Transverse colon (tissue), 4 donors: ENCODE measurements at regions not wholly inside any gene's neighbourhood (a gene's known extent, or its start where the extent isn't known, plus 50 kb on each side); places are given as distances from the start of the nearest gene placed in this dataset.

Experiments used
- DNase-seq: peaks from one replicate; pipeline ENCODE4 v3.0.0-alpha.2; 2019
- H3K27ac ChIP-seq, 4 donors: fragments of 200-600 bp; sonication (generic); 2 replicates each; pipeline ENCODE4 v1.5.1; 2016 to 2018; ENCODE audit warnings: inconsistent platforms in 4 of 4
- H3K27me3 ChIP-seq: fragments of 200-600 bp; sonication (generic); 2 replicates; pipeline ENCODE4 v1.5.1; 2017; ENCODE audit warnings: inconsistent platforms
- H3K36me3 ChIP-seq, 4 donors: fragments of 200-600 bp; sonication (generic); 2 replicates each; pipeline ENCODE4 v1.5.1; 2017 to 2019; ENCODE audit warnings: inconsistent platforms in 4 of 4
- H3K4me1 ChIP-seq, 4 donors: fragments of 200-600 bp; sonication (generic); 2 replicates each; pipeline ENCODE4 v1.5.1; 2017 to 2020; ENCODE audit warnings: inconsistent platforms in 4 of 4
- H3K4me3 ChIP-seq, 4 donors: fragments of 200-600 bp; sonication (generic); 1 replicate in 1 of 4; 2 replicates in 3 of 4; pipeline versions ENCODE4 v1.5.1 to v1.6.1; 2017 to 2019; ENCODE audit warnings: inconsistent platforms in 4 of 4
- H3K9me3 ChIP-seq, 2 donors: fragments of 200-600 bp; sonication (generic); 2 replicates each; pipeline ENCODE4 v1.5.1; 2017 to 2019; ENCODE audit warnings: inconsistent platforms in 2 of 2
- CTCF ChIP-seq, 5 experiments: fragments of 200-600 bp in 3 of 5; fragments of 450-650 bp in 2 of 5; sonication (generic) in 3 of 5; IDR thresholded peaks; 1 replicate in 2 of 5; 2 replicates in 3 of 5; pipeline ENCODE4 v1.5.1; 2016 to 2017; ENCODE audit warnings: antibody characterized with exemption in 5 of 5, inconsistent platforms in 3 of 5, mild to moderate bottlenecking in 2 of 5, moderate library complexity in 1 of 5
- EP300 ChIP-seq: sonication (generic); formaldehyde crosslinking; IDR thresholded peaks from one replicate; pipeline ENCODE4 v1.6.1; 2017; ENCODE audit warnings: antibody characterized with exemption, low read depth
- POLR2A ChIP-seq: fragments of 450-650 bp; IDR thresholded peaks from one replicate; pipeline ENCODE4 v1.6.1; 2016; ENCODE audit warnings: antibody characterized with exemption, mild to moderate bottlenecking, moderate library complexity
- POLR2AphosphoS5 ChIP-seq, 3 donors: sonication (generic); formaldehyde crosslinking; IDR thresholded peaks; one replicate each; pipeline ENCODE4 v1.6.1; 2016; ENCODE audit warnings: antibody characterized with exemption in 3 of 3
- WGBS, 2 donors: methylation state at CpG; one replicate each; pipeline ENCODE4 v1.1.5; 2018; ENCODE audit warnings: low coverage in 1 of 2; 5-methylcytosine and 5-hydroxymethylcytosine counted together
- in situ Hi-C, 4 donors: fragments of 200-750 bp; cut with MboI; loops; one replicate each; pipeline versions ENCODE4 v1.15.0 to v1.15.1; 2017; ENCODE audit warnings: low sequenced_read_pairs in 3 of 4, low pct_ligation_motif_present in 1 of 4, low pct_unique_long_range_greater_than_20kb in 1 of 4
- intact Hi-C: fragments of 100-400 bp; cut with DNase I; formaldehyde crosslinking; loops from one replicate; pipeline ENCODE4 v1.15.1; 2023; ENCODE audit warnings: low total_unique reads

GRCh38 chr5:84536797-84537196 lies 152.1 kb upstream of the EDIL3 start:
- Histone ChIP-seq H3K36me3 (no peaks in the 10 kb centered on the region), H3K9me3 (no peaks in the 10 kb centered on the region), H3K4me1 (no peaks in the 10 kb centered on the region), H3K27ac (no peak overlapping the region), H3K27me3 (no peaks in the 10 kb centered on the region), H3K4me3 (no peak overlapping the region)
- intact Hi-C loops (no loop called here), in situ Hi-C loops (no loop called here)
- WGBS, 2 donors: 61 to 78% methylated on average over 3 of the region's 3 CpGs
- no peak for DNase-seq
- no peak for TF ChIP-seq POLR2AphosphoS5 (IDR thresholded peaks at IDR 0.05)
- TF ChIP-seq POLR2A: no peak
- TF ChIP-seq EP300: no peak
- no peak for TF ChIP-seq CTCF (IDR thresholded peaks at IDR 0.05)

- TF ChIP-seq POLR2A (no peak), CTCF (IDR thresholded peaks at IDR 0.05) (no peak), POLR2AphosphoS5 (IDR thresholded peaks at IDR 0.05) (no peak), EP300 (no peak)
- Histone ChIP-seq H3K36me3 (no peaks in the 10 kb centered on the region), H3K4me1 (no peaks in the 10 kb centered on the region), H3K9me3 (no peaks in the 10 kb centered on the region), H3K27me3 (no peaks in the 10 kb centered on the region), H3K27ac (no peak overlapping the region), H3K4me3 (no peak overlapping the region)
- in situ Hi-C loops (no loop called here), intact Hi-C loops (no loop called here)
- 80 to 86% methylated on average over 2 to 3 of the region's 3 CpGs for WGBS, 2 donors
- DNase-seq: no peak
Measured at GRCh38 chr5:84535281-84535680, 150.6 kb upstream of the EDIL3 start.

GRCh38 chr5:84524491-84524890 lies 139.8 kb upstream of the EDIL3 start:
- no peak for TF ChIP-seq CTCF (IDR thresholded peaks at IDR 0.05)
- no peak for TF ChIP-seq EP300
- TF ChIP-seq POLR2AphosphoS5 (IDR thresholded peaks at IDR 0.05): no peak
- TF ChIP-seq POLR2A: no peak
- no peak for DNase-seq
- intact Hi-C loops (no loop called here), in situ Hi-C loops (no loop called here)
- H3K4me3 ChIP-seq: no peak overlapping the region
- H3K4me1 ChIP-seq: no peaks in the 10 kb centered on the region
- no peaks in the 10 kb centered on the region for H3K27me3 ChIP-seq
- H3K9me3 ChIP-seq: no peaks in the 10 kb centered on the region
- H3K27ac ChIP-seq: no peak overlapping the region
- H3K36me3 ChIP-seq: no peaks in the 10 kb centered on the region

GRCh38 chr5:84518862-84519261 lies 134.2 kb upstream of the EDIL3 start:
- Histone ChIP-seq H3K9me3 (no peaks in the 10 kb centered on the region), H3K27me3 (no peaks in the 10 kb centered on the region), H3K4me3 (no peak overlapping the region), H3K27ac (no peak overlapping the region), H3K4me1 (no peaks in the 10 kb centered on the region), H3K36me3 (no peaks in the 10 kb centered on the region)
- in situ Hi-C loops (no loop called here), intact Hi-C loops (no loop called here)
- TF ChIP-seq POLR2A: no peak
- no peak for TF ChIP-seq POLR2AphosphoS5 (IDR thresholded peaks at IDR 0.05)
- TF ChIP-seq EP300: no peak
- no peak for TF ChIP-seq CTCF (IDR thresholded peaks at IDR 0.05)
- no peak for DNase-seq
- 67% methylated on average over 3 of the region's 3 CpGs; no CpG with 5 or more reads in 1 of the 2 donors for WGBS, 2 donors
